GM18519 (cell line): ENCODE measurements at regions not wholly inside any gene's neighbourhood (a gene's known extent, or its start where the extent isn't known, plus 50 kb on each side); places are given as distances from the start of the nearest gene placed in this dataset.

Experiments used
- ATAC-seq: cut with Tn5 transposase; IDR thresholded peaks from one replicate; pipeline ENCODE4 v1.9.1; 2021; ENCODE audit warnings: mild to moderate bottlenecking, moderate library complexity; ENCODE audit not compliant: unreplicated experiment, low FRiP score

DNA sequence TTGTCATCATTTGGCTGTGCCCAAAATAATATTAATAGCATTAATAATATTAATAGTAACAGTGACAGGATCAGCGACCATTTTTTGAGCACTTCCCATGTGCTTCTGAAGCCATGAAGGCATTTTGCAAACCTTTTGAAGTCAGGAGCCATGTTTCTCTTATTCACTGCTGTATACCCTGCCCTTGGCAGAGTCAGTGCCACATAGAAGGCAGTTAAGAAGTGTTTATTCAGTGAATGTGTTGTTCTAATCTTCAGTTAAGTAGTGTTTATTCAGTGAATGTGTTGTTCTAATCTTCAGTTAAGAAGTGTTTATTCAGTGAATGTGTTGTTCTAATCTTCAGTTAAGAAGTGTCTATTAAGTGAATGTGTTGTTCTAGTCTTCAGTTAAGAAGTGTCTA lies 319.7 kb upstream of the NAV3 start:
- ATAC-seq, result no peak

- ATAC-seq, result no peak
Measured at GRCh38 chr12:77504466-77504865, 326.2 kb upstream of the NAV3 start.

GRCh38 chr12:77500089-77500488 lies 330.6 kb upstream of the NAV3 start:
- ATAC-seq, result no peak

- ATAC-seq, result no peak
Measured at GRCh38 chr12:77497647-77498046, 333.0 kb upstream of the NAV3 start.

DNA sequence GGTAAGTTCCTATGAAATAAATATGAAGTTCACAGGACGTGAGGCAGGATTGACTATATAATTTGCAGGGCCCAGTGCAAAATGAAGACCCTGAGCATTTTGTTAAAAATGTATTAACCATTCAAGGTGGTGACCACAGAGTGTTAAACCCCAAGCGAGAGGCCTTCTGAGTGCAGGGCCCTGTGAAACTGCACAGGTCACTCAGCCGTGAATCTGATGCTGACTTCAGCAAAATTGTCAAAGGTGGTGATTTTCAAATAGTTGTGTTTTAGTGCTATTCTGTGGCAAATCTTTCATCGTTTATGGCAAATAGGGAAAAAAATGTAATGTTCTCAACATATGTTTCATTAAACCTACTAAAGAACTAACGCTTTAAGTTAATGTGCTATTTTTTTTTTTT lies 334.0 kb upstream of the NAV3 start:
- no peak for ATAC-seq

- no peak for ATAC-seq
Measured at GRCh38 chr12:77494296-77494695, 336.4 kb upstream of the NAV3 start.

DNA sequence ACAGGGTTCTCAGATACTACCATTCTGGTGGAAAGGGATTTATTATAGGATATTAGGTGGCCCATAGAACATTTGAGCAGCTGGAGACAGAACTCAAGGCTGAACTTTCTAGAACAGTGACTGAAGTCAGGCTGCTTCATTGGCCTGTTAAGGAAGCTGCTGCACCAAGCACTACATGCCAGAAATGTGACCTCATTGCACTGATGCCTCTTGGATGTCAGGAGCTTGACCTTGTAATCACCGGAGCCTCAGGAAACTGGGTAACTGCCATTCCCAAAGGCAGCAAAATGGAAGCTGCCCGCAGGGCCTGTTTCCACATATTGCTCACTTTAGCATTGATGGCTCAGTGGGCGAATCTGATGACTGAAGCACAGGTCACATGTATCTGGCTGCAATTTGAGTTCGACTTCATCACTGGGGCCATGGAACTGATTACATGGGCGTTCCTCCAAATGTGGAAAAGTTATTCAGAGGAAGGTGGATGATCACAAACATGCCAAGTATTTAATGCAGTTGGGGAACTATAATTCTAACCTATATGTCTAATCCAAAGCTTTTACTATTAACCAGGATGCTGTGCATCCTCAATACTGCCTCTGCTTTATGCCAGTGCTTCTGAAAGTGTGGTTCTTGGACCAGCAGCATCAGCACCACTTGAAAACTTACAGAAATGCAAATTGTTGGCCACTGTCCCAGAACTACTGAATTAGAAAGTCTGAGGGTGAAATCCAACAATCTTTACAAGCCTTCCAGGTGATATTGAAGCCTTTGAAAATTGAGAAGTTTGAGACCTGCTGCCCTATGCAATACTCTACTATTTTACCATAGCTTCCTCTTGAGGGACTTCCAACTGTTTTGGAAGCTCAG lies 337.2 kb upstream of the NAV3 start:
- no peak for ATAC-seq

DNA sequence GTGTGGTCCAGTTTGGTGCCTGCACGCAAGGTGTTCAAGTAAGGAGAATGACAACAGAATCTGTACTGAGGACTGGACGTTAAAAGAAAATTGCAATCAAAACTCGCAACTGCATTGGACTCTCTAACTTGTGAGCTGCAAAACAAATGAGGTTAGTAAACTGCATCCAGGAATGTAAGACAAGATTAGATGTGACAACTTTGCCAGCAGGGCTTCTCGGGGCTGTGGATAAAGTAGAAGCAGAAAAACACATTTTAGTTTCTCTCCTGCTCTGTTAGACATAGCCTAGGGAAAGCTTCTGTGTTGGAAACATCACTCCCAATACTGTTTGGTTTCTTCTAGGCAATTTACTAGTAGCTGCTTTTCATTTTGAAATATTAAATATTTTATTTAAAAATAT lies 338.2 kb upstream of the NAV3 start:
- no peak for ATAC-seq

- no peak for ATAC-seq
Measured at GRCh38 chr12:77489331-77489970, 341.2 kb upstream of the NAV3 start.

DNA sequence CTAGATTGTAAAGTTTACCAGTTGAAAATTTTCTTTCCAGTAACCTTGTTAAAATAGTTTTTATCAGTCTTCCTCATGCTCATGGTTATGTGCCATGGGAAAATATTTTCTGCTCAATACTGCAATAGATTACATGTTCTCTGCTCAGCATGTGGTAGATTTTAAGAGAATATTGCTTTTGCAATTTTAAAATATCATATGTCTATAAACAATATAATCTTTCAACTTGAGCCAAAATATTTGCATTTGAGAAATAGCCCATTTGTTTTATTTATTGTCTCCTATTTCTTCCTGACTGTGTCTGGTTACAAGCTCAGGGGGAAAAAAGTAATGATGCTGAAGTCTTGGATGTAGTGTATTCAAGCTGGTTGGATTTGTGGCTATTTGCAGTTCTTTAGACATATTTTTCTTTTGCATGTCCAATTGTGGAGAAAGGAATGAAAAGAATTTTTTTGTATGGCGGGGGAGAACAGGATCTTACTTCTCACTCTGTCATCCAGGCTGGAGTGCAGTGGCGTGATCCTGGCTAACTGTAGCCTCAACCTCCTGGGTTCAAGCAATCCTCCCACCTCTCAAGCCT lies 342.6 kb upstream of the NAV3 start:
- no peak for ATAC-seq

GRCh38 chr12:77486872-77487271 lies 343.8 kb upstream of the NAV3 start:
- ATAC-seq, result no peak

GRCh38 chr12:77485961-77486854 lies 344.5 kb upstream of the NAV3 start:
- no peak for ATAC-seq

DNA sequence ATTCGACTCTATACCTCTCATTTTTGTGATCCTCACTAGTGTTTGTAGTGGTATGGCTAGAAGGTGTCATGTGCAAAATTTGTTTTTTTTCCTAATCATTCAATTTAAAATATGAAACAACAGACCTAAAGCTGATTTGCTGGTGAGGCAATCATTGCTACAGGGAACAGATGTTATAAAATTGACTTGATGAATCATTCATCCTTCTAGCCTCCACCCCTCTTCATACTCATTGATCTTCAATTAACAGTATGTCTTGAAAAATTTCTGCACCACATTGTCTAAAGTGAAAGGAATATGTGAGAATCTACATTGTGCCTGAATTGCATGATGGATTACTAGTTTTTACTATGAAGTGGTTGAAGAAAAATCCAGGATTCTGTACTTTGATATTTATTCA lies 349.0 kb upstream of the NAV3 start:
- ATAC-seq, result no peak

GRCh38 chr12:77477907-77478533 lies 352.7 kb upstream of the NAV3 start:
- ATAC-seq, result no peak

GRCh38 chr12:77471801-77472200 lies 358.9 kb upstream of the NAV3 start:
- ATAC-seq, result no peak

- ATAC-seq, result no peak
Measured at GRCh38 chr12:77469578-77470333, 360.9 kb upstream of the NAV3 start.

- no peak for ATAC-seq
Measured at GRCh38 chr12:77442633-77443032, 377.3 kb upstream of the E2F7 start.

DNA sequence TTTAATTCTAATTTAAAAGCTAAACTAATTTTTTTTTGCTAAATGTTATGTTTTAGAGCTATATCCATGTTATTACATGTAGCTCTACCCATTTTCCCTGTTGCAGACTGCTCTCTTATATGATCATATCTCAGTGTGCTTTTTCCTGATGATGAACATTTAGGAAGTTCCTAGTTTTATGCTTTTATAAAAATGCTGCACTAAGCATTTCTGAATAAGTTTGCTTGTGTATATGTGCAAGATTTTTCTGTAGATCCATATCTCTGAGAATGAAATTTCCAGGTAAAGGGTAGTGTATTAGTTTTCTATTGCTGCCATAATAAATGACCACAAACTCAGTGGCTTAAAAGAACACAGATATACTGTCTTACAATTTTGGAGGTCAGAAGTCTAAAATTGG lies 374.4 kb upstream of the E2F7 start:
- ATAC-seq, result no peak

- no peak for ATAC-seq
Measured at GRCh38 chr12:77438644-77439043, 373.3 kb upstream of the E2F7 start.

DNA sequence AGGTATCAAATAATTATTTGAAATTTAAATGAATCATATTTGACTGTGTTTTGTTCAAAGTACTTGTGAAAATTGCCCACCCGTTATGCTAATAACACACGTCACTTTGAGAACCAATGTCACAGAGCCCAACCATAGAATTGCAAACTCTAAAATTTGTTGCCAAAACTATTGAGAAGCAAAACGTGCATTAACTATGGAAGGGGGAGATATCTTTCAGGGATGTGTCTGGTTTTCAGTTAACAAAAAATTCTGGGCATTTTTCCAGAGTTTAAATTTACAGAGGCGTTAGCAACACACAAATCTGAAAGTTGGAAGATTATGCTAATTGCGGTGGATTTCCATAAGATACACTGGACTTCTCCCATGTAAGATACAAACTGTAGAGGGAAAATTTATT lies 371.8 kb upstream of the E2F7 start:
- ATAC-seq, result no peak
